ENCODE measurements at regions not wholly inside any gene's neighbourhood (a gene's known extent, or its start where the extent isn't known, plus 50 kb on each side); places are given as distances from the start of the nearest gene placed in this dataset.

- DNase-seq, result no peak
Measured at GRCh38 chr9:109699019-109699418, 81.0 kb upstream of the PALM2AKAP2 start.

GRCh38 chr9:109704546-109704945 is 75.5 kb upstream of the PALM2AKAP2 start:
- intact Hi-C loops (cut with DNase I; ENCODE audit: low total_unique reads), result no loop called here
- Histone ChIP-seq H3K27ac (no peak overlapping the region), H3K4me3 (no peak overlapping the region), H3K36me3 (no peaks in the 10 kb centered on the region), H3K4me1 (no peaks in the 10 kb centered on the region), H3K9me3 (no peaks in the 10 kb centered on the region), H3K27me3 (replicated peaks in 1 of 7) (peaks cover 0 to 12% (median 0%) of the 10 kb centered on the region in 7 donors)
- TF ChIP-seq POLR2A (IDR thresholded peaks at IDR 0.05) (no peak), CTCF (IDR thresholded peaks at IDR 0.05 in 8 of 11, conservative IDR thresholded peaks at IDR 0.05 in 3 of 11) (no peak), POLR2AphosphoS5 (IDR thresholded peaks at IDR 0.05) (no peak)
- DNase-seq, result no peak
- 55 to 81% (median 65%) methylated on average over 2 of the region's 2 CpGs for WGBS, 5 donors

More at GRCh38 chr9:109699019-109699418, 81.0 kb upstream of the PALM2AKAP2 start:
- intact Hi-C loops (cut with DNase I; ENCODE audit: low total_unique reads), result no loop called here
- no peak overlapping the region for H3K4me3 ChIP-seq
- H3K27me3 ChIP-seq (replicated peaks in 1 of 7), result peaks cover 0 to 7% (median 0%) of the 10 kb centered on the region in 7 donors
- H3K4me1 ChIP-seq, result no peaks in the 10 kb centered on the region
- no peak overlapping the region for H3K27ac ChIP-seq
- 65 to 85% (median 78%) methylated on average over 2 of the region's 2 CpGs for WGBS, 5 donors
- no peak for TF ChIP-seq CTCF (IDR thresholded peaks at IDR 0.05 in 8 of 11, conservative IDR thresholded peaks at IDR 0.05 in 3 of 11)
- TF ChIP-seq POLR2A (IDR thresholded peaks at IDR 0.05), result no peak
- no peak for TF ChIP-seq POLR2AphosphoS5 (IDR thresholded peaks at IDR 0.05)
- no peaks in the 10 kb centered on the region for H3K9me3 ChIP-seq
- H3K36me3 ChIP-seq, result no peaks in the 10 kb centered on the region

- Histone ChIP-seq H3K36me3 (no peaks in the 10 kb centered on the region), H3K9me3 (no peaks in the 10 kb centered on the region), H3K27me3 (replicated peaks in 1 of 7) (peaks cover 0 to 12% (median 0%) of the 10 kb centered on the region in 7 donors), H3K4me3 (no peak overlapping the region), H3K4me1 (no peaks in the 10 kb centered on the region), H3K27ac (no peak overlapping the region)
- intact Hi-C loops (cut with DNase I; ENCODE audit: low total_unique reads), result no loop called here
- no peak for DNase-seq
- TF ChIP-seq POLR2AphosphoS5 (IDR thresholded peaks at IDR 0.05), result no peak
- TF ChIP-seq CTCF (IDR thresholded peaks at IDR 0.05 in 8 of 11, conservative IDR thresholded peaks at IDR 0.05 in 3 of 11), result no peak
- TF ChIP-seq POLR2A (IDR thresholded peaks at IDR 0.05), result no peak
Measured at GRCh38 chr9:109705515-109705914, 74.5 kb upstream of the PALM2AKAP2 start.

- no peak for DNase-seq
- no peaks in the 10 kb centered on the region for H3K9me3 ChIP-seq
- H3K36me3 ChIP-seq, result no peaks in the 10 kb centered on the region
- WGBS, 5 donors, result 89 to 95% (median 92%) methylated on average over 3 of the region's 3 CpGs
- no peak overlapping the region for H3K27ac ChIP-seq
- TF ChIP-seq CTCF (IDR thresholded peaks at IDR 0.05 in 8 of 11, conservative IDR thresholded peaks at IDR 0.05 in 3 of 11) (no peak), POLR2AphosphoS5 (IDR thresholded peaks at IDR 0.05) (no peak), POLR2A (IDR thresholded peaks at IDR 0.05) (no peak)
- H3K4me1 ChIP-seq, result no peaks in the 10 kb centered on the region
- intact Hi-C loops (cut with DNase I; ENCODE audit: low total_unique reads), result no loop called here
- no peak overlapping the region for H3K4me3 ChIP-seq
- H3K27me3 ChIP-seq (replicated peaks in 1 of 7), result peaks cover 0 to 12% (median 0%) of the 10 kb centered on the region in 7 donors
Measured at GRCh38 chr9:109707355-109707754, 72.6 kb upstream of the PALM2AKAP2 start.

All from spleen (tissue), 11 donors.